Left lung (tissue), 4 donors: ENCODE measurements at regions not wholly inside any gene's neighbourhood (a gene's known extent, or its start where the extent isn't known, plus 50 kb on each side); places are given as distances from the start of the nearest gene placed in this dataset.

Experiments used
- ATAC-seq: fragments of 200-7000 bp; cut with Tn5 transposase; one replicate; pipeline ENCODE4 v1.9.1; 2020; ENCODE audit warnings: moderate library complexity
- DNase-seq, 4 donors: peaks; one replicate each; pipeline ENCODE4 v3.0.0-alpha.2; 2013 to 2020
- H3K27ac ChIP-seq, 2 donors: fragments of 200-600 bp; sonication (generic) in 1 of 2; one replicate each; pipeline versions ENCODE4 v1.5.0 to v1.8.0; 2020 to 2021
- H3K27me3 ChIP-seq, 2 donors: fragments of 200-600 bp; sonication (generic) in 1 of 2; one replicate each; pipeline versions ENCODE4 v1.5.0 to v1.8.0; 2020 to 2021
- H3K36me3 ChIP-seq, 2 donors: fragments of 200-600 bp; sonication (generic) in 1 of 2; one replicate each; pipeline versions ENCODE4 v1.5.0 to v1.8.0; 2020 to 2021
- H3K4me1 ChIP-seq, 2 donors: fragments of 200-600 bp; one replicate each; pipeline ENCODE4 v1.8.0; 2021
- H3K4me3 ChIP-seq, 2 donors: fragments of 200-600 bp; sonication (generic) in 1 of 2; one replicate each; pipeline versions ENCODE4 v1.5.0 to v1.8.0; 2020 to 2021; ENCODE audit warnings: mild to moderate bottlenecking in 1 of 2
- H3K9me3 ChIP-seq, 2 donors: fragments of 200-600 bp; sonication (generic) in 1 of 2; one replicate each; pipeline versions ENCODE4 v1.5.0 to v1.8.0; 2020 to 2021
- CTCF ChIP-seq, 2 donors: fragments of 200-600 bp; sonication (generic) in 1 of 2; IDR thresholded peaks; one replicate each; pipeline versions ENCODE4 v1.5.0 to v1.8.0; 2021; ENCODE audit warnings: antibody characterized with exemption in 2 of 2
- intact Hi-C, 2 donors: fragments of 100-400 bp; cut with DNase I; formaldehyde crosslinking; loops; one replicate each; pipeline versions ENCODE4 v1.11.2 to v1.14.2; 2022
- donor health status: DM: no; HTN: yes; CAD: no.
- donor health status: DM: no; HTN: no; CAD: no.

GRCh38 chr18:73245345-73245744 is 377.6 kb upstream of the NETO1 start:
- Histone ChIP-seq H3K27ac (no peak overlapping the region), H3K4me3 (no peak overlapping the region), H3K9me3 (peaks cover 0 to 5% of the 10 kb centered on the region in 2 donors), H3K4me1 (no peaks in the 10 kb centered on the region), H3K27me3 (no peaks in the 10 kb centered on the region), H3K36me3 (no peaks in the 10 kb centered on the region)
- intact Hi-C loops: no loop called here
- TF ChIP-seq CTCF (IDR thresholded peaks at IDR 0.05): no peak
- DNase-seq: no peak
- ATAC-seq: no peak

GRCh38 chr18:73244401-73244800 is 376.6 kb upstream of the NETO1 start:
- Histone ChIP-seq H3K27ac (no peak overlapping the region), H3K36me3 (no peaks in the 10 kb centered on the region), H3K27me3 (no peaks in the 10 kb centered on the region), H3K4me3 (no peak overlapping the region), H3K4me1 (no peaks in the 10 kb centered on the region), H3K9me3 (peaks cover 0 to 5% of the 10 kb centered on the region in 2 donors)
- peak in 1 of 4 donors; percentile 9 for DNase-seq
- TF ChIP-seq CTCF (IDR thresholded peaks at IDR 0.05): no peak
- intact Hi-C loops: no loop called here
- ATAC-seq: no peak

GRCh38 chr18:73240899-73241298 is 373.1 kb upstream of the NETO1 start:
- no peak for TF ChIP-seq CTCF (IDR thresholded peaks at IDR 0.05)
- peaks cover 0 to 5% of the 10 kb centered on the region in 2 donors for H3K9me3 ChIP-seq
- no peak overlapping the region for H3K27ac ChIP-seq
- H3K4me3 ChIP-seq: no peak overlapping the region
- H3K36me3 ChIP-seq: no peaks in the 10 kb centered on the region
- H3K4me1 ChIP-seq: no peaks in the 10 kb centered on the region
- H3K27me3 ChIP-seq: no peaks in the 10 kb centered on the region
- no peak for DNase-seq
- intact Hi-C loops: no loop called here
- ATAC-seq: no peak

GRCh38 chr18:73235921-73236320 is 368.1 kb upstream of the NETO1 start:
- no peak for TF ChIP-seq CTCF (IDR thresholded peaks at IDR 0.05)
- peak; percentile 62 for ATAC-seq
- intact Hi-C loops: no loop called here
- peak overlapping the region in 1 of 2 donors; percentile 39 for H3K27ac ChIP-seq
- H3K4me3 ChIP-seq: no peak overlapping the region
- H3K9me3 ChIP-seq: no peaks in the 10 kb centered on the region
- DNase-seq: no peak
- no peaks in the 10 kb centered on the region for H3K4me1 ChIP-seq
- no peaks in the 10 kb centered on the region for H3K36me3 ChIP-seq
- H3K27me3 ChIP-seq: no peaks in the 10 kb centered on the region

- H3K27ac ChIP-seq: peak overlapping the region in 1 of 2 donors; percentile 53
- DNase-seq (peak in 2 of 4 donors; percentile 29 to 54), ATAC-seq (peak; percentile 97)
Measured at GRCh38 chr18:73235491-73235890, 367.7 kb upstream of the NETO1 start.

More at GRCh38 chr18:73235491-73235890, 367.7 kb upstream of the NETO1 start:
- Histone ChIP-seq H3K4me3 (no peak overlapping the region), H3K27me3 (no peaks in the 10 kb centered on the region), H3K9me3 (no peaks in the 10 kb centered on the region), H3K36me3 (no peaks in the 10 kb centered on the region), H3K4me1 (no peaks in the 10 kb centered on the region)
- intact Hi-C loops: no loop called here
- no peak for TF ChIP-seq CTCF (IDR thresholded peaks at IDR 0.05)
